K562 (cell line): ENCODE measurements at regions not wholly inside any gene's neighbourhood (a gene's known extent, or its start where the extent isn't known, plus 50 kb on each side); places are given as distances from the start of the nearest gene placed in this dataset.

Experiments
- ATAC-seq: fragments of 200-7000 bp; cut with Tn5 transposase; 3 replicates; pipeline ENCODE4 v1.9.1; 2020; ENCODE audit warnings: moderate library complexity
- BruUV-seq: library from RNA; stranded (reverse); fragments of 400-500 nt; replicated peaks from 2 replicates; lab custom pipeline; 2021; lab: Mats Ljungman, UMichigan
- CTCF ChIA-PET: fragments of 300-600 bp; formaldehyde crosslinking; extraction: SDS; loops from one replicate; lab custom pipeline; 2021; ENCODE audit warnings: low intra/inter-chr PET ratio; lab: Yijun Ruan, JAX
- POLR2A ChIA-PET: fragments of 300-600, 350-650 bp; sonication (Branson Sonifier 250); formaldehyde crosslinking; extraction: SDS; loops from one replicate; lab custom pipeline; 2021; ENCODE audit warnings: antibody characterized with exemption, inconsistent platforms; lab: Yijun Ruan, JAX
- DNase-seq, 4 experiments: peaks; one replicate each; pipeline versions ENCODE4 v3.0.0 to v3.0.0-alpha.2; 2011 to 2018; ENCODE audit warnings: low spot score in 3 of 4, mixed read lengths in 3 of 4; ENCODE audit errors: extremely low read depth in 1 of 4
- FAIRE-seq: peaks from 2 replicates; lab custom pipeline; 2011; peaks lifted over from hg19 to GRCh38; lab: Jason Lieb, UNC
- H2AFZ ChIP-seq: 2 replicates; pipeline ENCODE4 v1.6.0; 2011; ENCODE audit warnings: low read depth, low read length, control low read depth, inconsistent platforms
- H3K27ac ChIP-seq: fragments of 200-600 bp; 3 replicates; pipeline ENCODE4 v1.8.0; 2011; ENCODE audit warnings: low read depth, mild to moderate bottlenecking, control low read depth, inconsistent platforms, low read length, moderate library complexity, mixed read lengths; ENCODE audit errors: extremely low read depth
- H3K27me3 ChIP-seq, 2 experiments: fragments of 300-600 bp in 1 of 2; 2 replicates in 1 of 2; 3 replicates in 1 of 2; pipeline versions ENCODE4 v1.6.0 to v1.8.0; 2011; ENCODE audit warnings: inconsistent platforms in 2 of 2, low read length in 2 of 2, mild to moderate bottlenecking in 1 of 2, mixed read lengths in 1 of 2, moderate library complexity in 1 of 2; ENCODE audit not compliant: control insufficient read depth in 2 of 2, insufficient read depth in 2 of 2
- H3K36me3 ChIP-seq: fragments of 300-600 bp; 3 replicates; pipeline ENCODE4 v1.8.0; 2011; ENCODE audit warnings: mild to moderate bottlenecking, low read length, inconsistent platforms; ENCODE audit not compliant: control insufficient read depth, insufficient read depth
- H3K4me1 ChIP-seq, 2 experiments: fragments of 200-600 bp in 1 of 2; replicated peaks in 1 of 2; 2 replicates in 1 of 2; 3 replicates in 1 of 2; pipeline versions ENCODE4 v1.5.1 to v1.8.0; 2011; ENCODE audit warnings: inconsistent platforms in 2 of 2, low read length in 2 of 2, mild to moderate bottlenecking in 1 of 2, mixed read lengths in 1 of 2, moderate library complexity in 1 of 2; ENCODE audit not compliant: control insufficient read depth in 2 of 2, insufficient read depth in 2 of 2
- H3K4me2 ChIP-seq: 2 replicates; pipeline ENCODE4 v1.6.1; 2011; ENCODE audit warnings: low read length, control low read depth, inconsistent platforms, mixed read lengths; ENCODE audit not compliant: insufficient read depth
- H3K4me3 ChIP-seq: fragments of 200-600 bp; sonication (generic), shearing (Covaris generic); 2 replicates; pipeline ENCODE4 v1.5.1; 2016; ENCODE audit warnings: control low read depth, inconsistent platforms
- H3K79me2 ChIP-seq: fragments of 200-600 bp; 3 replicates; pipeline ENCODE4 v1.8.0; 2011; ENCODE audit warnings: low read length, inconsistent platforms; ENCODE audit not compliant: control insufficient read depth, insufficient read depth
- H3K9ac ChIP-seq, 2 experiments: 2 replicates each; pipeline versions ENCODE4 v1.6.0 to v1.6.1; 2011; ENCODE audit warnings: low read depth in 2 of 2, low read length in 2 of 2, control low read depth in 1 of 2, inconsistent platforms in 1 of 2, mild to moderate bottlenecking in 1 of 2, mixed read lengths in 1 of 2; ENCODE audit not compliant: insufficient read depth in 1 of 2
- H3K9me1 ChIP-seq: one replicate; pipeline ENCODE4 v1.6.0; 2011; ENCODE audit warnings: inconsistent platforms, mild to moderate bottlenecking, low read length, moderate library complexity; ENCODE audit not compliant: control insufficient read depth, insufficient read depth
- H3K9me3 ChIP-seq: replicated peaks from 2 replicates; pipeline ENCODE4 v1.5.1; 2011; ENCODE audit warnings: low read depth, low read length, inconsistent platforms; ENCODE audit not compliant: control insufficient read depth, insufficient read depth
- H4K20me1 ChIP-seq: replicated peaks from 2 replicates; pipeline ENCODE4 v1.6.1; 2011; ENCODE audit warnings: low read length, inconsistent platforms, mixed read lengths; ENCODE audit not compliant: control insufficient read depth, insufficient read depth
- ATF4 ChIP-seq: fragments of 450-650 bp; formaldehyde crosslinking; IDR thresholded peaks from 2 replicates; pipeline ENCODE4 v1.4.0; 2022; ENCODE audit warnings: mild to moderate bottlenecking, moderate library complexity
- DNMT1 ChIP-seq: fragments of 450-650 bp; IDR thresholded peaks from 2 replicates; pipeline ENCODE4 v1.6.1; 2016; ENCODE audit warnings: antibody characterized with exemption, mild to moderate bottlenecking
- MTF1 ChIP-seq: fragments of 250-450 bp; sonication (Bioruptor Pico); IDR thresholded peaks from 2 replicates; pipeline ENCODE4 v1.9.0; 2021; ENCODE audit warnings: moderate library complexity, mild to moderate bottlenecking, inconsistent platforms, borderline replicate concordance
- MXI1 ChIP-seq: IDR thresholded peaks from 2 replicates; pipeline ENCODE4 v1.6.1; 2011; ENCODE audit warnings: low read depth, mild to moderate bottlenecking, improper control_type of control experiment, low read length
- MYNN ChIP-seq, 2 experiments: sonication (generic); formaldehyde crosslinking in 1 of 2; IDR thresholded peaks; 2 replicates each; pipeline versions ENCODE4 v1.5.0 to v1.6.1; 2016 to 2020; ENCODE audit warnings: antibody characterized with exemption in 1 of 2, missing genetic modification reagents in 1 of 2
- NFE2L1 ChIP-seq: fragments of 450-650 bp; IDR thresholded peaks from 2 replicates; pipeline ENCODE4 v1.6.1; 2016; ENCODE audit warnings: missing genetic modification characterization, low read depth, mild to moderate bottlenecking, missing compliant biosample characterization, moderate library complexity, borderline replicate concordance
- NFXL1 ChIP-seq: fragments of 450-650 bp; formaldehyde crosslinking; IDR thresholded peaks from 2 replicates; pipeline ENCODE4 v1.4.0; 2021; ENCODE audit warnings: mild to moderate bottlenecking
- POLR3A ChIP-seq: IDR thresholded peaks from 2 replicates; pipeline ENCODE4 v1.6.1; 2011; ENCODE audit warnings: borderline replicate concordance, mild to moderate bottlenecking, moderate library complexity; ENCODE audit not compliant: insufficient read length, insufficient read depth; ENCODE audit errors: extremely low read depth
- PRDM10 ChIP-seq: fragments of 450-650 bp; IDR thresholded peaks from 2 replicates; pipeline ENCODE4 v1.6.1; 2018; ENCODE audit not compliant: partially characterized antibody
- RNF2 ChIP-seq: sonication (generic); IDR thresholded peaks from 2 replicates; pipeline ENCODE4 v1.6.1; 2016
- SOX6 ChIP-seq: fragments of 450-650 bp; IDR thresholded peaks from 2 replicates; pipeline ENCODE4 v1.6.1; 2014; ENCODE audit warnings: mild to moderate bottlenecking
- SRF ChIP-seq, 2 experiments: fragments of 250-450, 450-650 bp in 1 of 2; sonication (Bioruptor Pico) in 1 of 2; sonication (generic) in 1 of 2; formaldehyde crosslinking; IDR thresholded peaks; 2 replicates each; pipeline versions ENCODE4 v1.5.0 to v1.5.1; 2020 to 2022; ENCODE audit warnings: mild to moderate bottlenecking in 1 of 2, missing genetic modification reagents in 1 of 2
- ZBTB26 ChIP-seq: fragments of 450-650 bp; formaldehyde crosslinking; IDR thresholded peaks from 2 replicates; pipeline ENCODE4 v1.4.0; 2022; ENCODE audit warnings: missing genetic modification characterization
- ZNF277 ChIP-seq: fragments of 250-450 bp; sonication (Bioruptor Pico); IDR thresholded peaks from 2 replicates; pipeline ENCODE4 v1.8.0; 2022; ENCODE audit warnings: inconsistent platforms, mild to moderate bottlenecking, moderate library complexity, borderline replicate concordance
- ZNF583 ChIP-seq: fragments of 250-450 bp; sonication (Bioruptor Pico); IDR thresholded peaks from 2 replicates; pipeline ENCODE4 v1.4.0; 2020
- ZNF76 ChIP-seq: fragments of 250-450 bp; sonication (Bioruptor Pico); IDR thresholded peaks from 2 replicates; pipeline ENCODE4 v1.4.0; 2020; ENCODE audit warnings: mild to moderate bottlenecking, moderate library complexity, borderline replicate concordance
- ZNF830 ChIP-seq: fragments of 250-450 bp; sonication (Bioruptor Pico); IDR thresholded peaks from 2 replicates; pipeline ENCODE4 v1.5.0; 2021; ENCODE audit warnings: mild to moderate bottlenecking
- WGBS: fragments of 100-300 bp; shearing (Covaris generic); methylation state at CpG from one replicate; pipeline ENCODE4 v1.1.6; 2016; ENCODE audit warnings: low coverage, mixed read lengths; ENCODE audit not compliant: insufficient coverage; ENCODE audit errors: missing lambda C conversion rate; 5-methylcytosine and 5-hydroxymethylcytosine counted together
- in situ Hi-C: fragments of 300-500 bp; cut with MboI; formaldehyde crosslinking; loops from 4 replicates; pipeline ENCODE4 v1.15.0; 2018; ENCODE audit warnings: inconsistent platforms, mixed read lengths
- intact Hi-C: fragments of 100-400 bp; cut with micrococcal nuclease; formaldehyde crosslinking; loops from 2 replicates; pipeline ENCODE4 v1.14.2; 2022

GRCh38 chr18:8498905-8499304, 110.3 kb upstream of the RAB12 start:
- intact Hi-C loops: no loop called here
- Histone ChIP-seq H3K4me3 (no peak overlapping the region), H4K20me1 (no peaks in the 10 kb centered on the region), H3K9me1 (no peaks in the 10 kb centered on the region), H3K79me2 (no peaks in the 10 kb centered on the region), H3K27ac (no peak overlapping the region), H2AFZ (no peak overlapping the region), H3K36me3 (no peaks in the 10 kb centered on the region), H3K4me2 (no peak overlapping the region), H3K9me3 (no peaks in the 10 kb centered on the region), H3K9ac (no peak overlapping the region), H3K4me1 (no peaks in the 10 kb centered on the region), H3K27me3 (peaks cover 8 to 26% of the 10 kb centered on the region in 2 experiments)
- ATAC-seq (no peak), DNase-seq (no peak), FAIRE-seq (no peak)
- no TSS peak for BruUV-seq
- POLR2A ChIA-PET: interaction anchor here (0.6 to 0.7 kb wide), 2 partner anchors 18 to 428 kb away, joined by 3 read pairs; no protein-coding TSS in a partner anchor
- in situ Hi-C loops: no loop called here
- WGBS: 0% methylated on average over 4 of the region's 4 CpGs
- CTCF ChIA-PET: no interaction called here
- no peak for TF ChIP-seq NFE2L1
- no peak for TF ChIP-seq PRDM10
- no peak for TF ChIP-seq DNMT1
- TF ChIP-seq NFXL1 (CRISPR knock-in tag): no peak
- TF ChIP-seq ZNF277 (CRISPR knock-in tag): no peak
- no peak for TF ChIP-seq MYNN (IDR thresholded peaks at IDR 0.05)
- TF ChIP-seq MYNN (CRISPR knock-in tag; IDR thresholded peaks at IDR 0.05): no peak
- no peak for TF ChIP-seq ATF4 (CRISPR knock-in tag)
- TF ChIP-seq RNF2: no peak
- TF ChIP-seq MTF1 (CRISPR knock-in tag): no peak
- TF ChIP-seq SOX6: no peak
- TF ChIP-seq POLR3A: no peak
- TF ChIP-seq ZBTB26: no peak
- TF ChIP-seq ZNF76 (CRISPR knock-in tag): no peak
- no peak for TF ChIP-seq SRF (CRISPR knock-in tag; IDR thresholded peaks at IDR 0.05)
- no peak for TF ChIP-seq ZNF583 (CRISPR knock-in tag)
- no peak for TF ChIP-seq ZNF830 (CRISPR knock-in tag)
- no peak for TF ChIP-seq MXI1
